GM12891 (cell line): ENCODE measurements at regions not wholly inside any gene's neighbourhood (a gene's known extent, or its start where the extent isn't known, plus 50 kb on each side); places are given as distances from the start of the nearest gene placed in this dataset.

ENCODE experiments used
- POLR2A ChIP-seq: IDR thresholded peaks from 2 replicates; pipeline ENCODE4 v1.6.1; 2011; ENCODE audit warnings: low read depth, low read length, control low read depth
- POLR2AphosphoS5 ChIP-seq: IDR thresholded peaks from 2 replicates; pipeline ENCODE4 v1.6.1; 2011; ENCODE audit warnings: low read depth, low read length, control low read depth
- POU2F2 ChIP-seq: IDR thresholded peaks from 2 replicates; pipeline ENCODE4 v1.6.1; 2011; ENCODE audit warnings: low read depth, mild to moderate bottlenecking, control low read depth, low read length, moderate library complexity
- TAF1 ChIP-seq: IDR thresholded peaks from 2 replicates; pipeline ENCODE4 v1.6.1; 2011; ENCODE audit warnings: low read depth, low read length, control low read depth

GRCh38 chr1:63713041-63713440 is 60.8 kb upstream of the ROR1 start:
- TF ChIP-seq POLR2A (no peak), TAF1 (no peak), POLR2AphosphoS5 (no peak), POU2F2 (no peak)
